D341Med (cell line): ENCODE measurements at regions not wholly inside any gene's neighbourhood (a gene's known extent, or its start where the extent isn't known, plus 50 kb on each side); places are given as distances from the start of the nearest gene placed in this dataset.
A peak's percentile ranks its signal among the peaks of the same experiment; 100 is the strongest.

Experiments used
- DNase-seq: peaks from one replicate; pipeline ENCODE4 v3.0.0; 2012; ENCODE audit warnings: low spot score

GRCh38 chr14:65224799-65225198 is 122.5 kb upstream of the MAX start:
- DNase-seq: peak; percentile 64

DNA sequence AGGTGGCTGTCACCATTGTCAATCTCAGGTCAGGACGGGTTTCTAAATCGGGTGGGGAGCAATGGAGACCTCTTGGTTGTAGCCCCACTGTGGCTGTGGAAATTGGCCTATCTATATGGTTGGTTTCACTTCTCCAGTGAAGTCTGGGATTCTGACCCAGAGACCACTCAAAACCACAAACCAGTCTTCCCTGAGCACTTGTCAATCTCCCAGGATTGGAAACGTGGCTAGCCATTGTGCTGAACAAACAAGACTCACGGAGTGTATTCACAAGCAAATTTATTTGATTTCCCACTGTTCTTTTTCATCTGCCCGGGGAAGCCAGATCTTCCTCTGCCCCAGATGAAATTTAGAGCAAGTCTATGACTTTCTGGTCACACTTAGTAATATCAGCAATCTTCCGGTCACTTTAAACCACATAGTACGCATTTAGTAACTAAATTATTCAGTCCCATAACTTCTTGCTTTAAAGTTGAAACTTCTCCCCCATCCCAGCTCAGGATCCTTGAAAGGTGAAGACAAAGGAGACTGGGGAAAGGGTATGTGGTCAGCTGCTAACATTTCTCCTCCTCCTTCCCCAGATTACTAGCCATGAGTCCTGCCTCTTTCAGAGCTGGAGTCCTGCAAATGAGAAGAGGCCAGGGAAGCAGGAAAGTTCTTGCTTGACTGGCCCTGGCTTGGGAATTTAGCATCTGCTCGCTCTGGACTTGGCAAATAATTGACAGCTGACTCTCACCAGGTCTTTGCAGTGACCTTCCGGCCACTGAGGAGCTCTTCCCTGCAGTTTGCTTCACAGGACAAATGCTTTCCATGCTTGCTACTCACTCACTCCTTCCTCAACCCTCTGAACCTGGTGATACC is 123.2 kb upstream of the MAX start:
- no peak for DNase-seq

DNA sequence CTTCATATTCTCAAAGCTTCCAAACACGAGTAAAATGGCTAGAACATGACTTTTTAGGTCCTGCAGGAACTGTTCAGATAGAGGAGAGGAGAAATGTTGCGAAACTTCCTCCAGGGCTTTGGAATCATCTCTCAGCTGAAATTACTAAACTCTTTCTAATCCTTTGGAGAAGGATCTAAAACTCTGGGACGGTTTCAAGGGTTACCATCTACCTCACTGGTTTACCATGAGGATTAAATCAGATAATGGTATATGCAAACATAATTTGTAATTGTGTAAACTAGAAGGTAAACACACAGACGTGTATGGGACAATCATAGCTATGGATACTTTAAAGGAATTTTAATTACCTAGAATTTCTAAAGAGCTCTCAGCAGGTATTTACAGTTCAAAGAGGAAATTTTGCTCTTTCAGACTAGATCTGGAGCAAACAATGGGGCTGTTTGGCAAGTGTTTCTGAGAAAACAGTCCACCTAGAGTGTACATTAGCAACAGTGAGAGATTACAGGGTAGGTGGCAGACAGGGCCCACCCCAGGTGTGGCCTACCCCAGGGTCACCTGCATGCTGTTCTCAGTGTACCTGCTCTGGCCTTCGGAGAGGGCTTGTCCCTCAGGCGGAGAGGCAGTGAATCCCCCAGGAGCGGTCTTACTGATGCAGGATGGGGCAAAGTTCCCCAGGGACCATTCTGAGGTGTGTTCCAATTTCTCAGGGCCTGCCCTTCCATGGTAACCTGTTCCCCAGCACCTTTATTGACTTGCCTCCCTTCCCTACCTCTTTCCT is 124.7 kb upstream of the MAX start:
- no peak for DNase-seq

DNA sequence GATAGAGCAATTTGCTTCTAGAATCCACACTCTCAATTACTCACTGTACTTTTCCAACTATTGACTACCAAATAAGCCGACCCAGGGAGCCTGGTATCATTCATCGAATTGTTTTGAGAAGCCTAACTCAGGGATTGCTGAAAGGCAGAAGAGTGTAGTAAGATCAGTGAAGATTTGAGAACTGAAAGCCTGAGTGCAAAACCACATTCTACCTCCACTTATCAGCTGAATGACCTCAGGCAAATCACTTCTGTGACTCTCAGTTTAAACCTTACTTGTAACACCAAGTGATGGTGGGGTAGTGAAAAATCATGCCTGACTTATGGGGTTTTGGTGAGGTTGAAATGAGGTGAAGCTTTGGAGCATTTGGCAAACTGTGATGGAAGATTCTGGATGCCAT is 126.1 kb upstream of the MAX start:
- DNase-seq: no peak

DNA sequence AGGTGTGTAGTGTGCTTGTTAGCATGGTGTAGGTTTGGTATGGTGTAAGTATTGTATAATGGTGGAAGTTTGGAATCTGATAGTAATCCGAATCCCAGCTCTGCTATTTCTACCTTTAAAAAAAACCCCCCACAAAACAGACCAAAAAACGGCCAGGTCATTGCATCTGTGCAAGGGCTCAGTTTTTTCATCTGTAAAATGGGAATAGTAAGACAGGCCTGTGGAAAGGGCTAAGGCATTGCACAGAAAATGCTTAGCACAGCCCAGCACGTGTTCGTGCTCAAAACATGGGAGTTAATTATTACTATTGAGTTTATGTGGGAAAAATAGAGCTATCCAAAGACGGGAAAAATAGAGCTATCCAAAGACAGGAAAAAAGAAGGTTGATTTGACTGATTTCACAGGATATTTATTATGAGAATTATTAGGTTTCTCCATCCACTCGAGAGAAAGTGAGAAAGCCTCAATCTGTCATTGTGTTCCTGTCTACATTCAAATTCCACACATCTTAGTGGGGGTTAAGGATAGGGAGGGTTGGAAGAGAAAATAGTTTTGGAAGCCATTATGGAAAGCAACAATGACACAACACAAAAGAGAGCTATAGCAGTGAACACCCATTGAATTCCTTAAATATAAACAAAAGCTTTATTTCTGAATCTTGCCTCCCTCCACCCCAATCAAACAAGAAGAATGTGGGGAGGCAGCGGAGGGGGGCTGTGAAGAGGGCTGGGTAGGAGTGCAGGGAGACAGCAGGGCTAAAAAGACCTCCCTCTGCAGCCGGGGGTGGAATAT is 126.8 kb upstream of the MAX start:
- no peak for DNase-seq

- no peak for DNase-seq
These were observed 127.7 kb upstream of the MAX start for GRCh38 chr14:65229748-65230728.

DNA sequence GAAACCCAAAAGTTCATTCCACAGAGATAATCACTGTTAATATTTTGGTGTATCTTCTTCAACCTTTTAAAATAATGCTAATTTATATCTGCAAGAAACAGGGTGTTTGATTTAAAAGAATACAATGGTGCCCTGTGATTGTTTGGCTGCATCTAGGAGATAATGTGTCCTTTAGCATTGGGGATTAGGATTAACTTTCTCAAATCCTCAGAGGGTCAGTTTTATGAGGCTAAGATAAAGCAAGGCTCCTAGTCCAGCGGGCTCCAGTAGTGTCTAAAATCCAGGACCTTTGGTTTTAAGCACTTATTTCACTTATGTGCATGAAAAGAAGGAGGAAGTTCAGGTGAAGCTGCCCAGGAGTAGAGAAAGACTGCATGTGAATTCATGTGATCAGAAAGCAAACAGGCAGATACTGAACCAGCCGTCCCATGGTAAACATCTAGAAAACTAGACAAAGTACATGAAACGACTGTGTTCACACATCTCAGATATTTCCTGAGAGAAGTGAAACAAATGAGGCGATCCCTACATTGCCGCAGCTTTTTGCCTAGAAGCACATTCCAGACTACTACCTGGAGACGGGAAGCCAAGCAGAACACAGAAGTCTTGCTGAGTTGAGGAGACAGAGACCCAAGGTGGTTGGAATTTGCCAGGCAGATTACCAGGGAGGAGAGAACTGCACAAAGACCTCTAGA is 129.1 kb upstream of the MAX start:
- DNase-seq: no peak

DNA sequence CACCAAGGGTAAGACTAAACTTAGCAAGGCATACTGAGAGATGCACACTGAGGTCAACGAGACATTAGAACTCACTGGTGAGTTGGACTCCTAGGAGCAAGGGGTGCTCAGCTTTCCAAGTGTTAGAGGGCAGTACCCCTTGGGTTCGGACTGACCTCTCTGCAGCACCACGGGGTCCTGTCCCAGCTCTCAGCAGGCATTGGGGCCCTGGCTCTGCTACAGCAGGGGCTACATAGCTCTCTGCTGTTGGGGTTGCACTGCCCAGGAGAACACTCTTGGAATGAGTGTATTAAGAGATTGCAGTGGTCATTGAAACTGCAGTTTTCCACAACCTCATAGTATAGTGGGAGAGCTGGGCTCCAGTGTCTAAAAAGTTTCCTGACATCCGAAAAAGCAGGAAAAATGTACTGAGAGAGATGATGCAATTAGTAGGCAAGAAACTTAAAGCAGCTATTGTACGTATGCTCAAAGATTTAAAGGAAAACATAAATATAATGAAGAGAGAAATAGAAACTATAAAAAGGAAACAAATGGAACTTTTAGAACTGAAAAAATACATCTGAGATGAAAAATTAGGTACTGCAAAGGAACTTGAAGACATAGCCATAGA is 132.5 kb upstream of the MAX start:
- DNase-seq: no peak

GRCh38 chr14:65237023-65237814 is 134.9 kb upstream of the MAX start:
- DNase-seq: no peak

GRCh38 chr14:65237941-65238340 is 135.6 kb upstream of the MAX start:
- DNase-seq: no peak

- DNase-seq: no peak
These were observed 136.1 kb upstream of the MAX start for GRCh38 chr14:65238456-65238855.

- no peak for DNase-seq
These were observed 137.0 kb upstream of the MAX start for GRCh38 chr14:65239143-65239937.

DNA sequence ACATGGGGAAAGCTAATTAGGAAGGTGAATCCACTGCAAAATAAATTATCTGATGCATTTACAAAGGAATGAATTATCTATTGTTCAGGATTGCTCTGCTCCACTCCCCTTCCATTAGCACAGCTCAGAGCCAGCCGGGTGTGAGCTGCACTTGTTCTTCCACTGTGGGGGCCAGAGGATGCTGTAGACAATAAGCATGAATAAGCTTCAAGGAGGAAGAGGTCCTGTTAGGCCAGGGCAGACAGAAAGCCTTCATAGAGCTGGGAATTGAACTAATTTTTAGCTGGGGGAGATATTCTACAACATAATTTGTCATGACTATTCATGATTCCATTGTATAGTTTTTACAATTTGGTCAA is 137.6 kb upstream of the MAX start:
- DNase-seq: no peak

GRCh38 chr14:65241125-65241752 is 138.9 kb upstream of the MAX start:
- no peak for DNase-seq

GRCh38 chr14:65242732-65243134 is 140.4 kb upstream of the MAX start:
- DNase-seq: no peak

DNA sequence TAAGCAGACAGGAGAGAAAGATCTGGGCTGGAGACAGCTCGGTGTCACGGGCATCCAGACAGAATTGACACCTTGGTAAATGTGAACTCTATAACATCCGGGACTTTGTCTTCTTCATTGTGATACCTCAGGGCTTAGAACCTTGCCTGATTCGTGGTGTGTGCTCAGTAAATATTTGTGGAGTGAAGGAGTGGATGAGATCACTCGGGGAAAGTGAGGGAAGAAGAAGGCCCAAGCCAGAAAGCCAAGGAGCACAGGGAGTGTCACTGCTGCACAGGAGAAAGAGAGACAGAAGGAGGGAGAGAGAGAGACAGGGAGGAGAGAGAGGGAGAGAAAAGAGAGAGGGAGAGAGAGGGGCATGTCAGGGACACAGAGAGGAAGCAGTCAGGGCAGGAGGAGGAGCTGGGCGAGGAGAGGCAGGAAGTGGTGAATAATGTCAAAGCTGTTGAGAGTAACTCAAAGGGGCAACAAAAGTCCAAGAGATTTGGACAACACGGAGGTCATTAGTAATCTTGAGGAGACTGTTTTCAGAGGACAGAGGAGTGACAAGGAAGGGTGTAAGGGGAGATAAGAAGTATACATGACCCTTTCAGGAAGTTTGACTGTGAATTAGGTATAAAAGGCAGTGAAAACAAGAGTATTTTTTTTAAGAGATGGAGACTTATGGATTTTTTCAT is 141.6 kb upstream of the MAX start:
- no peak for DNase-seq

- DNase-seq: no peak
These were observed 147.3 kb upstream of the MAX start for GRCh38 chr14:65249471-65250161.
